H1 (cell line): ENCODE measurements at regions not wholly inside any gene's neighbourhood (a gene's known extent, or its start where the extent isn't known, plus 50 kb on each side); places are given as distances from the start of the nearest gene placed in this dataset.

ENCODE experiments used
- CEBPB ChIP-seq: IDR thresholded peaks from 2 replicates; pipeline ENCODE4 v1.6.1; 2012; ENCODE audit warnings: low read depth, low read length
- FOSL1 ChIP-seq: IDR thresholded peaks from 2 replicates; pipeline ENCODE4 v1.6.1; 2011; ENCODE audit warnings: mild to moderate bottlenecking, low read depth, low read length, moderate library complexity; ENCODE audit not compliant: insufficient read depth
- RXRA ChIP-seq: IDR thresholded peaks from 2 replicates; pipeline ENCODE4 v1.6.1; 2011; ENCODE audit warnings: low read depth, mild to moderate bottlenecking, low read length, moderate library complexity; ENCODE audit not compliant: insufficient read depth
- SIRT6 ChIP-seq: IDR thresholded peaks from one replicate; pipeline ENCODE4 v1.7.1; 2012; ENCODE audit warnings: low read length, inconsistent platforms
- TF ChIP-seq, protein P1 (sequence below), 3 experiments: IDR thresholded peaks; 1 replicate in 2 of 3; 2 replicates in 1 of 3; pipeline versions ENCODE4 v1.5.1 to v1.6.1; 2011; ENCODE audit warnings: low read length in 3 of 3, mild to moderate bottlenecking in 3 of 3, inconsistent platforms in 2 of 3, low read depth in 1 of 3, moderate library complexity in 1 of 3; ENCODE audit not compliant: insufficient read depth in 1 of 3; ENCODE audit errors: control extremely low read depth in 1 of 3

GRCh38 chr11:97060184-97060583 lies 670.4 kb downstream of the JRKL start (continued):
- TF ChIP-seq, protein P1, sequence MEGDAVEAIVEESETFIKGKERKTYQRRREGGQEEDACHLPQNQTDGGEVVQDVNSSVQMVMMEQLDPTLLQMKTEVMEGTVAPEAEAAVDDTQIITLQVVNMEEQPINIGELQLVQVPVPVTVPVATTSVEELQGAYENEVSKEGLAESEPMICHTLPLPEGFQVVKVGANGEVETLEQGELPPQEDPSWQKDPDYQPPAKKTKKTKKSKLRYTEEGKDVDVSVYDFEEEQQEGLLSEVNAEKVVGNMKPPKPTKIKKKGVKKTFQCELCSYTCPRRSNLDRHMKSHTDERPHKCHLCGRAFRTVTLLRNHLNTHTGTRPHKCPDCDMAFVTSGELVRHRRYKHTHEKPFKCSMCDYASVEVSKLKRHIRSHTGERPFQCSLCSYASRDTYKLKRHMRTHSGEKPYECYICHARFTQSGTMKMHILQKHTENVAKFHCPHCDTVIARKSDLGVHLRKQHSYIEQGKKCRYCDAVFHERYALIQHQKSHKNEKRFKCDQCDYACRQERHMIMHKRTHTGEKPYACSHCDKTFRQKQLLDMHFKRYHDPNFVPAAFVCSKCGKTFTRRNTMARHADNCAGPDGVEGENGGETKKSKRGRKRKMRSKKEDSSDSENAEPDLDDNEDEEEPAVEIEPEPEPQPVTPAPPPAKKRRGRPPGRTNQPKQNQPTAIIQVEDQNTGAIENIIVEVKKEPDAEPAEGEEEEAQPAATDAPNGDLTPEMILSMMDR (IDR thresholded peaks at IDR 0.05; ENCODE audit: control extremely low read depth in 1 of 3, insufficient read depth in 1 of 3, low read depth in 1 of 3, low read length in 3 of 3) = no peak
- no peak for TF ChIP-seq FOSL1
- no peak for TF ChIP-seq RXRA
- TF ChIP-seq CEBPB = no peak
- no peak for TF ChIP-seq SIRT6
